Progenitor cell of endocrine pancreas (in vitro differentiated cells): ENCODE measurements at regions not wholly inside any gene's neighbourhood (a gene's known extent, or its start where the extent isn't known, plus 50 kb on each side); places are given as distances from the start of the nearest gene placed in this dataset.

Source experiments
- DNase-seq: peaks from one replicate; pipeline ENCODE4 v3.0.0; 2021; ENCODE audit warnings: low spot score; ENCODE audit not compliant: unreplicated experiment
- H3K27ac Mint-ChIP-seq: 2 replicates; pipeline ENCODE4 v1.8.0; 2021; ENCODE audit warnings: mild to moderate bottlenecking, moderate library complexity, mixed read lengths
- H3K27me3 Mint-ChIP-seq: 2 replicates; pipeline ENCODE4 v1.8.0; 2021; ENCODE audit warnings: mixed read lengths
- H3K36me3 Mint-ChIP-seq: 2 replicates; pipeline ENCODE4 v1.8.0; 2022; ENCODE audit warnings: mixed read lengths; ENCODE audit not compliant: insufficient read depth
- H3K4me1 Mint-ChIP-seq: 2 replicates; pipeline ENCODE4 v1.8.0; 2021; ENCODE audit warnings: low read depth, mixed read lengths
- H3K4me3 Mint-ChIP-seq: 2 replicates; pipeline ENCODE4 v1.8.0; 2021; ENCODE audit warnings: low read depth, mild to moderate bottlenecking, moderate library complexity, mixed read lengths
- H3K9me3 Mint-ChIP-seq: 2 replicates; pipeline ENCODE4 v1.8.0; 2021; ENCODE audit warnings: low read depth, mixed read lengths
- TF ChIP-seq, protein P1 (sequence below): fragments of 200-600 bp; sonication (generic); IDR thresholded peaks from one replicate; pipeline ENCODE4 v1.5.0; 2021; ENCODE audit warnings: antibody characterized with exemption, mild to moderate bottlenecking; ENCODE audit not compliant: unreplicated experiment

DNA sequence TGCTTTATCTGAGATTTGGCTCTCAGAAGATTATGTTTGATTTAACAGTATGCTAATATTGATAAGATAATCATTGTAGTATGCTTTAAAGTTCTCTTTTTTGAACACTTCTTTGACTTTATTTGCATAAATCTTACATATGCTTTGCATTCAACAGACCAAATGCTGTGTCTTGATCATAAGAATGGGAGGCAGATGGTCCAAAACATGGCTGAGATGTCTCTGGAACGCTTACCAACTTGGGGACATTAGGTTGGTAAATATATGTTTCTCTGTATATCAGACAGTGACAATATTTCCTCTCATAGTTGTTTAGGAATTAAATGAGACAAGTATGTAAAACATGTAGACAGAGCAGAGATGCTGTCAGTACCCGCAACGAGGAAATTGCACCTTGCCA is 197.9 kb upstream of the CTNND2 start:
- no peaks in the 10 kb centered on the region for H3K36me3 Mint-ChIP-seq
- TF ChIP-seq, protein P1, sequence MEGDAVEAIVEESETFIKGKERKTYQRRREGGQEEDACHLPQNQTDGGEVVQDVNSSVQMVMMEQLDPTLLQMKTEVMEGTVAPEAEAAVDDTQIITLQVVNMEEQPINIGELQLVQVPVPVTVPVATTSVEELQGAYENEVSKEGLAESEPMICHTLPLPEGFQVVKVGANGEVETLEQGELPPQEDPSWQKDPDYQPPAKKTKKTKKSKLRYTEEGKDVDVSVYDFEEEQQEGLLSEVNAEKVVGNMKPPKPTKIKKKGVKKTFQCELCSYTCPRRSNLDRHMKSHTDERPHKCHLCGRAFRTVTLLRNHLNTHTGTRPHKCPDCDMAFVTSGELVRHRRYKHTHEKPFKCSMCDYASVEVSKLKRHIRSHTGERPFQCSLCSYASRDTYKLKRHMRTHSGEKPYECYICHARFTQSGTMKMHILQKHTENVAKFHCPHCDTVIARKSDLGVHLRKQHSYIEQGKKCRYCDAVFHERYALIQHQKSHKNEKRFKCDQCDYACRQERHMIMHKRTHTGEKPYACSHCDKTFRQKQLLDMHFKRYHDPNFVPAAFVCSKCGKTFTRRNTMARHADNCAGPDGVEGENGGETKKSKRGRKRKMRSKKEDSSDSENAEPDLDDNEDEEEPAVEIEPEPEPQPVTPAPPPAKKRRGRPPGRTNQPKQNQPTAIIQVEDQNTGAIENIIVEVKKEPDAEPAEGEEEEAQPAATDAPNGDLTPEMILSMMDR: no peak
- H3K27me3 Mint-ChIP-seq: no peaks in the 10 kb centered on the region
- no peaks in the 10 kb centered on the region for H3K9me3 Mint-ChIP-seq
- H3K4me3 Mint-ChIP-seq: no peak overlapping the region
- H3K4me1 Mint-ChIP-seq: peaks cover 1% of the 10 kb centered on the region
- no peak for DNase-seq
- H3K27ac Mint-ChIP-seq: no peak overlapping the region

DNA sequence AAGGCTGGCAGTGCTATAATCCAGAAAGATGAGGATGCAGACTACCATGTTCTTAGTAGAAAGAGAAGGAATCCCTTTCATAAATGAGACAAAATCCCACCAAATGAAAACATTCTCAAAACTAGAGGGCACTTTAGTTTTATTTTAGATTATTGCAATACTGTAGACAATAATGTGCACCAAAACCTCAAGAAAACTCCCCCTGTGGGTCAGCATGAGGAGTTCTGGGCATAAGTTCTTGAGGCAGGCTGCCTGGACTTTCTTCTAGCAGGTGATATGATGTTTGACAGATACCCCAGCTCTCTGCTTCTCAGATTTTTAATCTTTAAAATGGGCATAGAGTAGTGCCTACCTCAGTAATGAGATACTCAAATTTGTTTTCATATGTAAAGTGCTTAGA is 196.3 kb upstream of the CTNND2 start:
- no peak overlapping the region for H3K27ac Mint-ChIP-seq
- no peak overlapping the region for H3K4me3 Mint-ChIP-seq
- TF ChIP-seq, protein P1: no peak
- peaks cover 1% of the 10 kb centered on the region for H3K4me1 Mint-ChIP-seq
- no peaks in the 10 kb centered on the region for H3K9me3 Mint-ChIP-seq
- DNase-seq: no peak
- no peaks in the 10 kb centered on the region for H3K27me3 Mint-ChIP-seq
- H3K36me3 Mint-ChIP-seq: no peaks in the 10 kb centered on the region

DNA sequence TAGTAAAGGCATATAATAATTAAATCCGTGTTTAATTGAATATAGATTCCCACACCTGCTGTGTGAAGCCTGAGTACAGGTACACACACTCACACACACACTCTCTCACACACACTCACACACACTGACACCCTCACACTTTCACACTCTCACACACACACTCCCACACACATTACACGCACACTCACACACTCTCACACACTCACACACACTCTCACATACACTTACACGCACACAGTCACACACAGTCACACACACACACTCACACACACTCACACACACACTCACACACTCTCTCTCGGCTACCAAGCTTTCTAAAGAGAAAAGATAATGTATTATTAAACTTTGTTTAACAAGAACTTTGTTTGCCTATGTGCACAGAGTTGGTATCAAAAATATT is 195.1 kb upstream of the CTNND2 start:
- Mint-ChIP-seq H3K27me3 (no peaks in the 10 kb centered on the region), H3K27ac (no peak overlapping the region), H3K4me3 (no peak overlapping the region), H3K9me3 (peaks cover 2% of the 10 kb centered on the region), H3K36me3 (no peaks in the 10 kb centered on the region), H3K4me1 (peaks cover 1% of the 10 kb centered on the region)
- TF ChIP-seq, protein P1: no peak
- no peak for DNase-seq

DNA sequence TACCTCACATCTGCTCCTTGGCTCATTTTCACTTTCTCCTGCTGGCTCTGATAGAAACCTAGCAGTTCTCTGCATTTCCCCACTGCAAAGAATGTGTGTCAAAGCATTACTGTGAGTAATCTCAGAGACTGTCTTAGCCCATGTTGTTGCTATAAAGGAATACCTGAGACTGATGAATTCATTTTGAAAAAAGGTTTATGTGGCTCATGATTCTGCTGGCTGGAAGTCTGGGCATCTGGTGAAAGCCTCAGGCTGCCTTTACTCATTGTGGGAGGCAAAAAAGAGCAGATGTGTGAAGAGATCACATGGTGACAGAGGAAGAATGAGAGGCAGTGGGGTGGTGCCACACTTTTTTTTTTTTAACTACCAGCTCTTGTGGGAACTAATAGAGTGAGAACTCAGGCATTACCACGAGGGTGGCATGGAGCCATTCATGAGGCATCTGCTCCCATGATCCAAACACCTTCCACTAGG is 191.6 kb upstream of the CTNND2 start:
- H3K4me3 Mint-ChIP-seq: no peak overlapping the region
- no peaks in the 10 kb centered on the region for H3K36me3 Mint-ChIP-seq
- peak overlapping the region; percentile 53 for H3K27ac Mint-ChIP-seq
- H3K9me3 Mint-ChIP-seq: peaks cover 8% of the 10 kb centered on the region
- TF ChIP-seq, protein P1: no peak
- DNase-seq: no peak
- no peaks in the 10 kb centered on the region for H3K4me1 Mint-ChIP-seq
- no peaks in the 10 kb centered on the region for H3K27me3 Mint-ChIP-seq

DNA sequence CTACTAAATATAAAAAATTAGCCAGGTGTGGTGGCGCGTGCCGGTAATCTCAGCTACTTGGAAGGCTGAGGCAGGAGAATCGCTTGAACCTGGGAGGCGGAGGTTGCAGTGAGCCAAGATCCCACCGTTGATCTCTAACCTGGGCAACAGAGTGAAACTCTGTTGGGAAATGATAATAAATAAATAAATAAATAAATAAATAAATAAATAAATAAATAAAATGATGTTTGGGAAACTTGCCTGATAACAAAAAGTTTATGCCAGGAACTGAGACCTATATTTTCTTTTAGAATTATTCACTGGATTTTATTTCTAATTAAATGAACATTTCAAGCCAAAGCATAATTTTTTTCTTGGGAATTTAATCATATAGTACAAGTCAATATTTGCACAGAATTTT is 189.3 kb upstream of the CTNND2 start:
- TF ChIP-seq, protein P1: no peak
- H3K9me3 Mint-ChIP-seq: peaks cover 11% of the 10 kb centered on the region
- no peak overlapping the region for H3K27ac Mint-ChIP-seq
- no peaks in the 10 kb centered on the region for H3K27me3 Mint-ChIP-seq
- no peaks in the 10 kb centered on the region for H3K36me3 Mint-ChIP-seq
- H3K4me3 Mint-ChIP-seq: no peak overlapping the region
- no peaks in the 10 kb centered on the region for H3K4me1 Mint-ChIP-seq
- DNase-seq: no peak
